ENCODE measurements at regions not wholly inside any gene's neighbourhood (a gene's known extent, or its start where the extent isn't known, plus 50 kb on each side); places are given as distances from the start of the nearest gene placed in this dataset.

- TF ChIP-seq CTCF (IDR thresholded peaks at IDR 0.05) (no peak), POLR2AphosphoS5 (IDR thresholded peaks at IDR 0.05; ENCODE audit: insufficient read depth in 1 of 2, low read depth in 1 of 2) (no peak)
Measured at GRCh38 chr9:108655818-108656217, 200.0 kb downstream of the ACTL7B start.

Measured in vagina (tissue), 2 donors.